GM19324 (cell line): ENCODE measurements at regions not wholly inside any gene's neighbourhood (a gene's known extent, or its start where the extent isn't known, plus 50 kb on each side); places are given as distances from the start of the nearest gene placed in this dataset.
"Not testable (repeated sequence)": the region's sequence is repeated elsewhere in the genome, so short reads cannot be mapped to it uniquely, and the experiment has no call there.

Source experiments
- ATAC-seq: cut with Tn5 transposase; IDR thresholded peaks from one replicate; pipeline ENCODE4 v1.9.1; 2021; ENCODE audit warnings: mild to moderate bottlenecking, moderate library complexity; ENCODE audit not compliant: unreplicated experiment, low FRiP score

- ATAC-seq: no peak
These were observed 218.1 kb upstream of the FAM78B start for GRCh38 chr1:166384948-166385347.

GRCh38 chr1:166390366-166391033 is 223.7 kb upstream of the FAM78B start:
- no peak for ATAC-seq

GRCh38 chr1:166391279-166392066 is 224.7 kb upstream of the FAM78B start:
- ATAC-seq: no peak

- no peak for ATAC-seq
These were observed 228.9 kb upstream of the FAM78B start for GRCh38 chr1:166395729-166396128.

- not testable (repeated sequence) for ATAC-seq
These were observed 242.7 kb upstream of the FAM78B start for GRCh38 chr1:166409253-166410082.

GRCh38 chr1:166410083-166410385 is 243.2 kb upstream of the FAM78B start:
- no peak for ATAC-seq

GRCh38 chr1:166416831-166417230 is 250.0 kb upstream of the FAM78B start:
- ATAC-seq: not testable (repeated sequence)

GRCh38 chr1:166418344-166418933 is 251.6 kb upstream of the FAM78B start:
- no peak for ATAC-seq

- not testable (repeated sequence) for ATAC-seq
These were observed 255.8 kb upstream of the FAM78B start for GRCh38 chr1:166422586-166422985.

GRCh38 chr1:166432655-166433054 is 265.9 kb upstream of the FAM78B start:
- no peak for ATAC-seq

- ATAC-seq: not testable (repeated sequence)
These were observed 266.9 kb upstream of the FAM78B start for GRCh38 chr1:166433404-166434304.

GRCh38 chr1:166457700-166458099 is 290.9 kb upstream of the FAM78B start:
- no peak for ATAC-seq

- no peak for ATAC-seq
These were observed 297.5 kb upstream of the FAM78B start for GRCh38 chr1:166464333-166464732.

GRCh38 chr1:166470014-166470413 is 303.2 kb upstream of the FAM78B start:
- ATAC-seq: no peak

GRCh38 chr1:166470441-166470840 is 303.6 kb upstream of the FAM78B start:
- no peak for ATAC-seq

- no peak for ATAC-seq
These were observed 304.6 kb upstream of the FAM78B start for GRCh38 chr1:166471359-166471758.

GRCh38 chr1:166479052-166479631 is 312.3 kb upstream of the FAM78B start:
- ATAC-seq: no peak

- no peak for ATAC-seq
These were observed 317.7 kb upstream of the FAM78B start for GRCh38 chr1:166484471-166484870.

GRCh38 chr1:166484871-166485270 is 318.1 kb upstream of the FAM78B start:
- no peak for ATAC-seq

- ATAC-seq: no peak
These were observed 318.8 kb upstream of the FAM78B start for GRCh38 chr1:166485620-166486019.
